LHCN-M2 (cell line): ENCODE measurements at regions not wholly inside any gene's neighbourhood (a gene's known extent, or its start where the extent isn't known, plus 50 kb on each side); places are given as distances from the start of the nearest gene placed in this dataset.

Source experiments
- DNase-seq: peaks from one replicate; pipeline ENCODE4 v3.0.0-alpha.2; 2012; ENCODE audit warnings: low read depth

- DNase-seq = peak; percentile 33
These were observed 636.9 kb downstream of the MMUT start for GRCh38 chr6:48826152-48826515.

- DNase-seq = peak; percentile 50
These were observed 637.4 kb downstream of the MMUT start for GRCh38 chr6:48825501-48826151.

- no peak for DNase-seq
These were observed 645.0 kb downstream of the MMUT start for GRCh38 chr6:48818052-48818412.

GRCh38 chr6:48817333-48818051 is 645.6 kb downstream of the MMUT start:
- DNase-seq = peak; percentile 72

GRCh38 chr6:48814957-48815356 is 648.1 kb downstream of the MMUT start:
- DNase-seq = no peak

GRCh38 chr6:48813836-48814235 is 649.2 kb downstream of the MMUT start:
- no peak for DNase-seq

- no peak for DNase-seq
These were observed 653.4 kb downstream of the MMUT start for GRCh38 chr6:48809700-48810099.

GRCh38 chr6:48809245-48809644 is 653.8 kb downstream of the MMUT start:
- no peak for DNase-seq

- no peak for DNase-seq
These were observed 664.8 kb downstream of the MMUT start for GRCh38 chr6:48798296-48798695.

- no peak for DNase-seq
These were observed 671.2 kb upstream of the PTCHD4 start for GRCh38 chr6:48782225-48782624.

GRCh38 chr6:48777411-48777810 is 666.4 kb upstream of the PTCHD4 start:
- no peak for DNase-seq

GRCh38 chr6:48775157-48775556 is 664.2 kb upstream of the PTCHD4 start:
- peak; percentile 52 for DNase-seq

- DNase-seq = no peak
These were observed 663.3 kb upstream of the PTCHD4 start for GRCh38 chr6:48774276-48774675.

- DNase-seq = peak; percentile 59
These were observed 655.4 kb upstream of the PTCHD4 start for GRCh38 chr6:48766349-48766748.

GRCh38 chr6:48765352-48765961 is 654.5 kb upstream of the PTCHD4 start:
- DNase-seq = peak; percentile 74

- no peak for DNase-seq
These were observed 653.5 kb upstream of the PTCHD4 start for GRCh38 chr6:48764286-48765044.

GRCh38 chr6:48757661-48758060 is 646.7 kb upstream of the PTCHD4 start:
- peak; percentile 44 for DNase-seq

- DNase-seq = no peak
These were observed 644.3 kb upstream of the PTCHD4 start for GRCh38 chr6:48755315-48755714.

- DNase-seq = no peak
These were observed 643.6 kb upstream of the PTCHD4 start for GRCh38 chr6:48754641-48755040.

GRCh38 chr6:48750861-48751260 is 639.9 kb upstream of the PTCHD4 start:
- DNase-seq = no peak

GRCh38 chr6:48747471-48747870 is 636.5 kb upstream of the PTCHD4 start:
- no peak for DNase-seq

- no peak for DNase-seq
These were observed 636.0 kb upstream of the PTCHD4 start for GRCh38 chr6:48747040-48747439.
